ENCODE measurements at regions not wholly inside any gene's neighbourhood (a gene's known extent, or its start where the extent isn't known, plus 50 kb on each side); places are given as distances from the start of the nearest gene placed in this dataset.

DNA sequence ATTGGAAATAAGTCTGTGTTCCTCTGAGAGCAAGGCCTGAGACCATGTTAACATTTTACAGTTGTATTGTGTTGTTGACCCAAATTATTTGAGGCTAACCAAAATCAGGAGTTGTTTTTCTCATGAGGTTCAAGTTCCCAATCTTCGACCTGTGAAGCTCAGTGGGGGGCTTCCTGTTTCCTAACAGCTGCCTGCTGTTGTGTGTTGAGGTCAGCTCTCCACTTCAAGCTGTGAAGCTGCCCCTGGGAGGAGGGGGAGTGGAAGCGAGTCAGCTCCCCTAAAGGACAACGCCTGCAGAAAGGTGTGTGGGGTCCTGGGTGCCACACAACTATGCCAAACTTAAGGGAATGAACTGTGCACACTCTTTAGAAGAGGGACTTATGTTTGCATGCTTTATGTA is 295.5 kb downstream of the IRX1 start:
- DNase-seq: no peak

DNA sequence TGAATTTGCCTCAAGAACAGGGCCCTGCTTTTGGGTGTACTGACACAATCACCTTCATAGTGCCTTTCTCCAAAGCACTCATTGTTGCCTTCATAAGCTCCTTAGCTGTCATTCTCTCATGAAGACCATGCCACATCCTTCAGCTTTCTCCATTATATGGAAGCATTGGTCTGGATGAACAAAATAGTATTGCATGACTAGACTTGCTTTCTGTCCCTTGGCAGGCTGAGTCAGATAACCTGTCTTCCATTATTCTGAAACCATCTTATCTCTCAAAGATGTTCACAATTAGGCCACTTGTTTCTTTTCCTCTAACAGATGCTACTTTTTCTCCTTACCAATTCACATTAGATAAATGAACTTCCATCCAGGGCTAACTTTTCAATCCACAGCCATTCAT is 297.9 kb downstream of the IRX1 start:
- DNase-seq: no peak

DNA sequence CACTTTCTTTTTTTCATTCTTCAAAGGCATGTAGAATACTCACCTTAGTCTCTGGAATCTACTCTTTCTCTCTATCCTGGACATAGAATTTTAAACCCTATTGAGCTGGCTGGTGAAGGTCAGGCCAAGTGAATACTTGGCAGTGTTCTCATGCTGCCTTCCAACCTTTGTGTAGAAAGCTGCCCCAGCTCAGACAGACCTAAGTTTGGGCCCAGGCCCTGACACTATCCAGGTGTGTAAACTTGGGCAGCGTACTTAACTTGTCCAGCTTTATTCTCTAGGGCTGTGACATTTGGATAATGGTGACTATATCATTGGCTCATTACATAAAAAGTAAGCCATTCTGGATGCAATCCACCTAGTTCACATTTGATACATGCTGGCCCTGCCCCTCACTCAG is 298.3 kb downstream of the IRX1 start:
- DNase-seq: no peak

GRCh38 chr5:3896098-3896497 is 300.5 kb downstream of the IRX1 start:
- DNase-seq: no peak

DNA sequence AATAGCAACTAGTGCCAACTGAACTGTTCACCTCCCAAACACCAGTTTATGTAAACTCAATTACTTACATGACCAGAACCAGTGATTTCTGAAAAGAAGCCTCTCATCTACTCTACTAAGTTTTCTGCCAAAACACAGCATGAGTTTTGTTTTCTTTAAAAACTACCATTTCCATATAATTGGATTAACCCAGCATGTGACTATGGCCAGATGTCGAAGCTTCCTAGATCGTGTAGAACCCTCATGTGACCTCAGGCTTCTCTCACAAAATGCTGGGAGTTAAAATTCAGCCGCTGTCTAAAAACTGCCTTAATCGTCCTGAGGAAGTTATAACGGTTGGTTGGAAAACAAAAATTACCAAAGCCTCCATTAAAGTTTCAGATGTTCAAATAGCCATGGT is 303.5 kb downstream of the IRX1 start:
- no peak for DNase-seq

DNA sequence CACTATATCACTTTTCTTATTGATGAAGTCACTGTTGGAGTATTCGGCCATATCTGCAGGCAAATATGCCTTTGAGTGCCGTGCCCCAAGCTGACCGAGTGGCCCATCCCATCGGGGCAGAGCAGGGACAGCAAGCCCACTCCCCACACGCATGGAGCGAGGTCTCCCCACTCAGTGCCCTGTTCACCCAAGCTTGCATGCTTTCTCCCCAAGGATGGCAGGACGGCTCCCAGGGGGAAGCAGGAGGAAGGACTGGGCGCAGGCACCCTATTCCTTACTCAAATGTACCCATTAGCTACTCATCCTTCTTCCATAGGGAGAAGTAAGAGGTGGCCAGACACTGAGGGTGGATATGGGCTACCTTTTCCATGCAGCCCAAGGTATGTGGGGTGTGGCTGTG is 309.0 kb downstream of the IRX1 start:
- no peak for DNase-seq

- DNase-seq: no peak
Observed at GRCh38 chr5:3905031-3905430, 309.4 kb downstream of the IRX1 start.

GRCh38 chr5:3905521-3905920 is 309.9 kb downstream of the IRX1 start:
- no peak for DNase-seq

GRCh38 chr5:3911111-3911510 is 315.5 kb downstream of the IRX1 start:
- DNase-seq: no peak

DNA sequence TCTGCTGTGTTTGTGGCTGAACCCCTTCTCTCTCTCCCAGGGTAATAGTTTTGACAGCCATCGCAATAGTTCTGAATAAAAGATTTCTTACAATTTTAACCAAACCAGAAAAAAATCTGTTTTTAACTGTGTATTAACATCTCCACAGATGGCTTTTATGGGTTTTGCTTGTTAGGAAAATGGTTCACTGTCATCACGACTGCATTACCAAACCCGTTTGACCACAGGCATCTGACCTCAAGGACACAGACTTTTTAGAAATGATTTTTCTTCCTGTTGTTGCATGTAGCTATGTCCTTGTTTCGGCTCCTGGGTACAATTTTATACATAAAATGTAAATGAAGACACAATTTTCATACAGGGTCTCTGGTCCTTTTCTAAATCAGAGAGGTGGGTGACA is 316.1 kb downstream of the IRX1 start:
- DNase-seq: no peak

- DNase-seq: no peak
Observed at GRCh38 chr5:3912790-3913189, 317.2 kb downstream of the IRX1 start.

- no peak for DNase-seq
Observed at GRCh38 chr5:3913279-3913678, 317.6 kb downstream of the IRX1 start.

DNA sequence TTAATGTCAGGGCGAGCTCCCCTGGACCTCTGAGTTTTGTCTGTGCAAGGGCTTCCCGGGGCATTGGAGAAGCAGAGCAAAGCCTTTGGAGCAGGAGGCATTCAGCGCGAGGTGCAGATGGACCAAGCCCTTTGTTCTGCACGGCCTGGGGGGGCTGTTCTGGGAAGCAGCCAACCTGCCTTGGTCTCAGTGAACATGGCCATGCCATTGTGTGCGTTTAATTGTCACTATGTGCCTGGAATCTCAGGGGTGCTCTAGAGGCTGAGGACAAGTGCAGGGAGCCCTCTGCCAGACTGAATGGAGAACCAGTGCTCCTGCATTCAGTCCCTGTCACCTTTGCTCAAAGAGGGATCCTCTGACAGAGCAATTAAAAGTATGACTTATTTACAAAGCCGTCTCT is 329.4 kb downstream of the IRX1 start:
- DNase-seq: no peak

DNA sequence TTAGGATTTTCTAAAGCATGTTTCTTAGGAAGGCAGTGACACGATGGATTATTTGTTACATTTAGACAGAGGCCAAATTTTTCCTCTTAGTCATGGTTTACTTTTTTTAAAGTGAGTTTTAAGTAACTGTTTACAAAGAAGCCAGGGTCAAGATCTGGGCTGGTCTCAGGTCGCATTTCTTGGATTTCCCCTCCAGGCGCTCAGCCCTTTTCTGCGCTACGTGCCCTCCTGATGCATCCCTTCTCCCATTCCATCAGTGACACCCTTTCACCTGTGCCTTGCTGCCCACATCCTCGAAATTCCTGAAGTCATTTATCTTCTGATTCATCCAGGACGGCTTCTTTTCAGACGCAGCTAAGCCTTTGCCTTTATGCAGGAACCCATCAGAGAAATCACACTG is 330.3 kb downstream of the IRX1 start:
- no peak for DNase-seq

DNA sequence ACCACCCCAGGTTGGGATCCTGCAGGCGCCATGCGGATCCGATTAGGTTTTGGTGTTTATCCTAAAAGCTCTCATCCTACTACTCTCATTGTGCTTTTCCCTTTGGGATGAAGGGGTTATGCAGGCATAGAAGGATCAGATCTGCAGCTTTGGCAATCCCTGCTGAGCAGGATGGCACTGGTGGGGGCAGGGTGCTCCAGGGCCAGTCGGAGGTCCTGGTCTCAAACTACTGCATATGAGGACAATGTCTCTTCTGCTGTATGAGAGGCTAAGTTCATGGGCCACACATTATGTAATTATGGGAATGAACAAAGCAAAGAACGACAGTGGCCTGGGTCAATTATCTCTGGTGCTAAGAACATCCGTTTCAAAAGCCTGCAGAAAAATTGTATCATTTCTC is 334.2 kb downstream of the IRX1 start:
- no peak for DNase-seq

GRCh38 chr5:3931976-3932375 is 336.3 kb downstream of the IRX1 start:
- DNase-seq: no peak

DNA sequence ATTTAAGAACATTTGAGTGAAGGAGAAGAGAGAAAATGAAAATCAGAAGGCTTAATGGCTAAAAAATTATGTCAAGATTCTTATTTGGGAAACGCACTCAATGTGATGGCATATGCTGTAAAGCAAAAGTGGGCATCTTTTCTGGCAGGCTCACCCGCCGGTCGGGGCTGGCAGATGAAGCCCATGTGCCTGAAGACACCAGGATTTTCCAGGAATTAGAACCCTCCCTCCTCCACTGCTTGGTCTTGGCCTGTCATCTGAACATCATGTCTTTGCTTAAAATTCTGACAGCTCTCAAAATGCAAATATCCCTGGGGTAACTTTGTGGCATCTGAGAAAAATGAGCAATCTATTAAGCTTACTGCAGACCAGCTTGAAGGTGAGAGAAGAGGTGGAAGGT is 337.9 kb downstream of the IRX1 start:
- no peak for DNase-seq

- DNase-seq: no peak
Observed at GRCh38 chr5:3933966-3934365, 338.3 kb downstream of the IRX1 start.

DNA sequence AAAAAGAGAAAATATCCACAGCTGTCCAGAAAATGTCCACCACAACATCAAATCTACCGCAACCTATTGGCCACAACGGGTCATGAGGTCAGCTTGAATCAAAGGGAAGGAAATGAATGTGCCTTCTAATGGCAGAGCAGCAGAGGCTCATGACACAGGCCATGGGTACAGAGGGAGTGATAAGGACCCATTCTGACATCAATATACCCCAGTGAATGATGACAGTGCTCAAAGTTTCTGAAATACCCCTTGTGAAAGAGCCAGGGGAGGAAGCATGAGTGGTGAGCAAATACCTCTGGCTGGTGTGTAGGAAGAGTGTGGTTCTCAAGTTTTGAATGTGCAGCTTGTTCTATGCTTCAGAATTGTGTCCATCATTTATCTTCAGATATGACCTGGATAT is 348.2 kb downstream of the IRX1 start:
- no peak for DNase-seq

- DNase-seq: no peak
Observed at GRCh38 chr5:3944930-3945329, 349.3 kb downstream of the IRX1 start.

DNA sequence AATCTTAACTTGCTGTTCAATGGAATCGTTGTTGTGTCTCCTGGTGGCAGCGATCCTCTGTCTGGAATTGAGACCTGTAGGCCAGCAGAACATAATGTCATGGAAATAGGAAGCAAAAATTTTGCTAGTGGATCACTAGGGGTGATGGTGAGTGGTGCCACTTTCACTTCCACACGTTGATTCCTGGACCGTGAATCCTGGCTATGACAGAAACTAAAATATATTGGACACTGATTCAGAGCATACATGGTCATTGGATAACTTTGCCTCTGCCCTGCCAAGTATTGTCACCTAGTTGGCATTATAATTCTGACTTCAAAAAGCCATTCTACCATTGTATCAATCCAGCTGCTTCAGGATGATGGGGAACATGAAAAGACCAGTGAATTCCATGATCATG is 353.2 kb downstream of the IRX1 start:
- no peak for DNase-seq

- DNase-seq: no peak
Observed at GRCh38 chr5:3954199-3954598, 358.6 kb downstream of the IRX1 start.

DNA sequence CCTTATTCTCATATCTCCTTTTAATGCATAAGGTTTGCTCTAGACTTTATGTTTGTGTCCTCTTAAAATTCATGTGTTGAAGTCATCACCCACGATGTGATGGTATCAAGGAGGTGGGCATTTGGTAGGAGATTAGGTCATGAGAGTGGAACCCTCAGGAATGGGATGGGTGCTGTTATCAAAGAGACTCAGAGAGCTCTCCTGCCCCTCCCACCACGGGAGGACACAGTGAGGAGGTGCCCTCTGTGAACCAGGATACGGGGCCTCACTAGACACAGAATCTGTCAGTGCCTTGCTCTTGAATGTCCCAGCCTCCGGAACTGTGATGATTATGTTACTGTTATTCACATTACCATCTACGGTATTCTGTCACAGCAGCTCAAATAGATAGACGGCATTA is 359.0 kb downstream of the IRX1 start:
- no peak for DNase-seq

DNA sequence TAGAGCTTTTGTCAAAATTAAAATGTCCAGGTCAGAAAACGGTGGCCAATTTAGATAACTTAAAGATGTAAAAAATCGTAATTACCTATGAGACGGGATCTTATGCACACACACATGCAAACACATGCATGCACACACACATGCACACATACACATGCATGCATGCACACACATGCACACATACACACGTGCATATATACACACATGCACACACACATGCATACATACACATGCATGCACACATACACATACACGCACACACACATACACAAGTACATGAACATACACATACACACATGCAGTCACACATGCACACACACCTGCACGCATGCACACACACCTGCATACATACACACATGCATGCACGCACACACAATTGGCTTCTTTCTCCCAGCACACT is 362.0 kb downstream of the IRX1 start:
- DNase-seq: no peak

GRCh38 chr5:3958389-3958788 is 362.8 kb downstream of the IRX1 start:
- DNase-seq: no peak

GRCh38 chr5:3962113-3962512 is 366.5 kb downstream of the IRX1 start:
- no peak for DNase-seq
